ENCODE measurements at regions not wholly inside any gene's neighbourhood (a gene's known extent, or its start where the extent isn't known, plus 50 kb on each side); places are given as distances from the start of the nearest gene placed in this dataset.

- TF ChIP-seq CTCF (IDR thresholded peaks at IDR 0.05; ENCODE audit: borderline replicate concordance, extremely low read depth, low read length, poor library complexity, severe bottlenecking) (no peak), EZH2 (IDR thresholded peaks at IDR 0.05; ENCODE audit: borderline replicate concordance, low read depth, low read length, severe bottlenecking) (no peak)
Observed at GRCh38 chr16:87045466-87046216, 271.6 kb downstream of the C16orf95 start.
